ENCODE measurements at regions not wholly inside any gene's neighbourhood (a gene's known extent, or its start where the extent isn't known, plus 50 kb on each side); places are given as distances from the start of the nearest gene placed in this dataset.

GRCh38 chr11:15390857-15391256 is 276.1 kb downstream of the INSC start:
- DNase-seq, result no peak

- DNase-seq, result no peak
Observed at GRCh38 chr11:15396778-15397177, 282.1 kb downstream of the INSC start.

DNA sequence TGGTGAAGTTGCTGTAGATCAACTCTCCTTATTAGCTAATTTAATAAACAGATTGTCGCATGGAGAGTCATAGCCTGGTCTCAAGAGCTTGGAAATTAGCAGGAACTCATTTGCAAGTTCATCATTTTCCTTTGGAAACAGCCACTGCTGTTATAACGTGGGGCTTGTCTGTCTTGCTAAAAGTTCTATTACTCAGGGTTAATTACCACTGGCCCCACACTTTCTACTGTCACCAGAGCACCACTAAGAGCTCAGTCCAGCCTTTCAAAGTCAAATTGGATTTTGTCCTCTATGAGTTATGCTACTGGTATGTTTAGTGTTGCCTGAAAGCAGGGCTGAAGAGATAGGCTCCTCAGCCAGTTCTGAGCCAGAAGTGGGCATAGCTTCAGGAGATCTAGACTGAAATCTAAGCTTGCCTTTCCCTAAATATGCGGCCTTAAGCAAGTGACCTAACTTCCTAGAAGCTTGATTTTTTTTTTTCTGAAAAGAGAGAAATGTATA is 292.2 kb downstream of the INSC start:
- DNase-seq, result no peak

DNA sequence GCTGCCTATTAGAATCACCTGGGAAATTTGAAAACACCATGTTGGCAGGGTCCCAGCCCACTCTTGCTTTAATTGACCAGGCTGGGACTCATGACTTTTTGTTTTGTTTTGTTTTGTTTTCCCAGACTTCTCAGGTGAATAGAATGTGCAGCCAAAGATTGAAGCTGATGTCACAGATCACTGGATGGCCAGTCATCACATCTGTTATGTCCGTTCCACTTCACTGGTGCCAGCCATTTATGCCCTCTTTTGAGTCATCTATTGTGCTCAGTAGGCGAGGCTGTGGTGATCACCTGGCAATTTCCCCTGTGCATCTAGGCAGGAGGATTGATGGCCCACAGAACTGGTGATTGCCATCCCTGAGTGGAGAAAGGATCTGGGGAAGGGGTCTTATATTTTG is 297.3 kb downstream of the INSC start:
- DNase-seq, result no peak

DNA sequence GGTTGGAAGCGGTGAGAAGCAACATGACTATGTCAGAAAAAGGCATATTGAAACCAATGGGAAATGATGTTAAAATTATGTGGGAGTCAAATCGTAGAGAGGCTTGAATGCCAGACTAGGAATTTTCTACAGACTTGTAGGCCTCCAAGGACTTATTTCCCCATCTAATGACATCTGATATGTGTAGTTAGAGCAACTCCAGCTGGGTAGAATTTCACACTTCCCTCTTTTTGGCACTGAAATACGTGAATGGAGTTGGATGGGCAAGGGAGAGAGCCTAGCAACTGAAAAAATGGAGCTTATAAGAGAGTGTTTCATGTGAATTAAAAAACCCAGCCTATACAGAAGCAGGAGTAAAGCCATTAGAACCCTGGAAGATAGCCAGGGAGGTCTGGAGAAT is 304.2 kb downstream of the INSC start:
- DNase-seq, result no peak

- DNase-seq, result no peak
Observed at GRCh38 chr11:15419696-15420095, 305.0 kb downstream of the INSC start.

DNA sequence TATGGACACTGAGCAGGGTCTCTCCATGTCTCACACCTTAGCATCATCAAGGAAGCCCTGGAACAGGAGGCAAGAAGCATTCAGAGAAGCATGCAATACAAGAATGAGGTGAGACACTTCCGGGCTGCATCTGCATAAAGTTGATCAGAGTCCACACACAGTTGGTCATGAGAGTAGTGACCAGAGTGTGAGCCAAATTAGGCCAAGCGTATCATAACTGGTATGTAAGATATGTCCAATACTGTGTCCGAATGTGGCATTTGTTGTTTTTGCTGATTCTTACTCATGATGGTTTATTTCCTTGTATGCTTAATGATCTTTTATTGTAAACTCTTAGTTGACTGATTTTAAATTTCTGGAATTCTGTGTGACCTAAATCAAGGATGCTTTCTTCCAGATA is 315.7 kb downstream of the INSC start:
- no peak for DNase-seq

DNA sequence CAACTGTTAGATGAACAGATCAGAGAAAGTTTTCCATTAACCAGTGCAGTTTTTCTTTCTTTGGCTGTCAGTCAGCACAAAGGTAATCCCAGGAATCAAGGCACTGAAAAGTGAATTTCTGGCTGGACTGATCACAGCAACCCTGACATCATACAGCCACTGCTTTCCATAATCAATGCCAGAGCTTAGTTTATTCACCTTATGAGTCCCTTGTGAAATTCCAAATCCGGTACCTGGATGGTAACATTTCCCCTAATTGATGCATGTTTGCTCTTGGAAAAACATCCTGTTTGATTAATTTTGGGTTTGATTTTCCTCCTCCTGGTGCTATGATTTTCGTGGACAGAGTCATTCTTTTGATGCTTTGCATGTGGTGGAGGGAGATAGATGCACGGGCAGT is 319.8 kb downstream of the INSC start:
- DNase-seq, result no peak

- no peak for DNase-seq
Observed at GRCh38 chr11:15446315-15446714, 331.6 kb downstream of the INSC start.

- no peak for DNase-seq
Observed at GRCh38 chr11:15446929-15447328, 332.2 kb downstream of the INSC start.

- DNase-seq, result no peak
Observed at GRCh38 chr11:15451713-15452112, 337.0 kb downstream of the INSC start.

DNA sequence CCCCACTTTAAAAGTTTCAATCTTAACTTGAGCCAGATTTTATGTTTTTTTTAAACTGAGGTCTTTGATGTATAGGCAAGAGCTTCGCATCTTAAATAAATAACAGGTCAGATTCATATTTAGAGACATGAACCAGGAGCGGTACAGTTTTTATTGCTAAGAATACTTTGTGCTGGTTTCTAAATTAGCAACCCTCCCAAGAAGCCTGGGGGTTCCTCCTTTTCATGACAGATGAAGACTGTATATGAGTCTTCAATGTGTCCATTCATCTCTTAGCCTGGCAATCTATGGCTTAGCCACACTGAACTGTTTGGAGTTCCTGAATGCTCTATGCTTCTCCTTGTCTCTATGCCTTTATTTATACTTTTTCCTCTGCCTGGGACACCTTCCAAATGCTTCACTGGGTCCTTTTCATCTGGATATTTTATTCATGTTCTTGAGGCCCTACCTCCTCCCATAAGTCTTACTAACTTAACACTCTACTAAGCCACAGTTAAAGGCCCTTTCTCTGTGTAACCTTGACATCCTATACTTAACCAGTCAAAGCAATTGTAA is 338.6 kb downstream of the INSC start:
- DNase-seq, result no peak

- no peak for DNase-seq
Observed at GRCh38 chr11:15468466-15468865, 353.7 kb downstream of the INSC start.

GRCh38 chr11:15471048-15471894 is 356.5 kb downstream of the INSC start:
- DNase-seq, result no peak

GRCh38 chr11:15471895-15472799 is 357.4 kb downstream of the INSC start:
- DNase-seq, result no peak

DNA sequence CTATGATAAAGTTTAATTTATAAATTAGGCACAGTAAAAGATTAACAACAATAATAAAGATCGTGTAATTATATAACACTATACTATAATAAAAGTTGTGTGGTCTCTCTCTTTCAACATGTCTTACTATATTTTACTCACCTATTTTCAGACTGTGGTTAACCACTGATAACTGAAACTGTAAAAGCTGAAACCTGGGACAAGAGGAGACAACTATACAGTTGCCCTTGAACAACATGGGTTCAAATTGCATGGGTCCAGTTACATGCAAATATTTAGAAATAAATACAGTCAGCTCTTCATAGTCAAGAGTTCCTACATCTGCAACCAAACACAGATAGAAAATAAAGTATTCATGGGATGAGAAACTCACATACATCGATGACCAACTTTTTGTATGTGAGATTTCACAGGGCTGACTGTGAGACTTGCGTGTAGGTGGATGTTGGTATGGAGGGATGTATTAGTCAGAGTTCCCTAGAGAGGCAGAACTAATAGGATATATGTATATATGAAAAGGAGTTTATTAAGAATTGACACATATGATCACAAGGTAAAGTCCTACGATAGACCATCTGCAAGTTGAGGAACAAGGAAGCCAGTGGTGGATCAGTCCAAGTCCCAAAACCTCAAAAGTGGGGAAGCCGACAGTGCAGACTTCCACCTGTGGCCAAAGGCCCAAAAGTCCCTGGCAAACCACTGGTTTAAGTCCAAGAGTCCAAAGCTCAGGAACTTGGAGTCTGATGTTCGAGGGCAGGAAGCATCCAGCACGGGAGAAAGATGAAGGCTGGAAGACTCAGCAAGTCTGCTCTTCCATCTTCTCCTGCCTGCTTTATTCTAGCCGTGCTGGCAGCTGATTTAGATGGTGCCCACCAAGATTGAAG is 359.5 kb downstream of the INSC start:
- DNase-seq, result no peak

- no peak for DNase-seq
Observed at GRCh38 chr11:15476371-15476917, 361.7 kb downstream of the INSC start.

GRCh38 chr11:15481871-15482270 is 367.1 kb downstream of the INSC start:
- DNase-seq, result no peak

DNA sequence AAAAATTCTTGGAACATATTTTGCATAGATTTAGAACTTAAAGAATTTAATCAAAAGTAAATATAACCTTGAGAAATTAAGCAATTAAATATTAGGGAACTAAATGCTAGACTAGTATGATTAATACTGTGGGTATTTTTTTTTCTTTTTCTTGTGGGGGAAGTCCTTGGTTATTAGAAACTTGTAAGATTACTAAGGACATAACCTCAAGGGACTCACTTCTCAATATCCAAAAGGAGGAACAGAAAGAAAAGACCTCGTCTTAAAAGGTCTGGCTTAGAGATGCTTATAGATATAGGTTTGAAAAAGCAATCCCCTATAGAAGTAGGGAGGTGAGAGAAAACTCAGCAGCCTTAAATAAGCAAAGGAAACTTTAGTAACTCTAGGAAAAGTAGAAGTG is 368.5 kb downstream of the INSC start:
- no peak for DNase-seq

GRCh38 chr11:15484398-15484797 is 369.7 kb downstream of the INSC start:
- no peak for DNase-seq

DNA sequence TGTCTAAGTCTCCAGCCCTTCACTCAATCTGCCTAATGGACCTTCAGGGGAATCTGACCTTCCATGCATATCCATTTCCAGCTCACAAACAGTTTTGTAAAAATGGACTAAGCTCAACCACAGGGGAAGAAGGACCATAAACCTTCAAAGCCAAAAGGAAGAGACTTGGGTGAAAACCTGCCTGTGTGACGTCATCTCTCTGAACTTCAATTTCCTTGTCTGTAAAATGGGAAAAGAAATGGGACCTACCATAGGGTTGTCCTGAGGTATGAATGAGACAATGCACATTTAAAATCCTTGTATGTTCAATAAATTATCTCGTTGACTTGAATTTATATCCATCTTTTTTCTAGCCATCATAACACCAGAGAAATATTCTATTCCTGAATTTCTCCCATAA is 370.7 kb downstream of the INSC start:
- no peak for DNase-seq

GRCh38 chr11:15489281-15489680 is 374.6 kb downstream of the INSC start:
- DNase-seq, result no peak

Data from CD4-positive, alpha-beta T cell treated with Interleukin-15 for 1 hour (primary cell).